Breast epithelium (tissue), 3 donors: ENCODE measurements at regions not wholly inside any gene's neighbourhood (a gene's known extent, or its start where the extent isn't known, plus 50 kb on each side); places are given as distances from the start of the nearest gene placed in this dataset.

Experiments
- CTCF ChIP-seq, 3 donors: fragments of 450-650 bp; IDR thresholded peaks; one replicate each; pipeline ENCODE4 v1.5.1; 2016 to 2017; ENCODE audit warnings: antibody characterized with exemption in 3 of 3, mild to moderate bottlenecking in 3 of 3, moderate library complexity in 3 of 3
- POLR2AphosphoS5 ChIP-seq, 3 donors: sonication (generic); formaldehyde crosslinking; IDR thresholded peaks; one replicate each; pipeline ENCODE4 v1.6.1; 2017; ENCODE audit warnings: antibody characterized with exemption in 3 of 3

DNA sequence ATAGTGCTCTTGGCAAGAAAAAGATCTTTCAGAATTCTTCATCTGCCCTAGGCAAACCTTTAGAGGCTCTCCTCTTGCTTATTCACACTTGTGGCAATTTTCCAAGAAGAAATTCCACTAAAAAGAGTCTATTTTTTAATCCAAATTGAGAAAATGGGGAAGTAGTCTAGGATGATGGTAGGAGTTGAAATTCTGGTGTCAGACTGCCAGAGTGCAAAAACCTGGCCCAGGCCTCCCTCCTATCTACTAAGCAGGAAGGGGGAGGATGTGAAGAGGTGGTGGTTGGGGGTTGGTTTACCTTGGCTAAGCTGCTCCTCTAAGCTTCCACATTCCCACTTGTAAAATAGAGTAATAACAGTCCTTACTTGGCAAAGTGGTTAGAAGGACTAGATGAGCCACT lies 120.6 kb upstream of the KCNJ15 start:
- TF ChIP-seq CTCF (IDR thresholded peaks at IDR 0.05) (no peak), POLR2AphosphoS5 (IDR thresholded peaks at IDR 0.05) (no peak)
